ENCODE measurements at regions not wholly inside any gene's neighbourhood (a gene's known extent, or its start where the extent isn't known, plus 50 kb on each side); places are given as distances from the start of the nearest gene placed in this dataset.
"Not testable (repeated sequence)": the region's sequence is repeated elsewhere in the genome, so short reads cannot be mapped to it uniquely, and the experiment has no call there.

DNA sequence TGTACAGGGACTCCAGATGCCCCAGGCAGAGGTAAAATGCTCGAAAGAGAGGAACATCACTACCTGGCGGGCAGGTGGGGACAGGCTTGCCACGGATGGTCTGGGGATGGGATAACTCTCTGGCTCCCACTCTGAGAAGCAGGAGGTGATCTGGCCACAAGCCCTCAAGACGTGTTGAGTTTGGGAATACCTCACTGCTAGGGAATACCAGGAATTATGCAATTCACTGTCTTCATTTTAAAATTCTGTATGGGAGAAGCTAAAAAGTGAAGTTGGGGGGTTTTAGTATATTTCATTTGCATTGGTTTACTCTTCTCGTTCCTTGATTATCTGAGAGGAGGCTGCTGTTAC, 510.4 kb downstream of the CCDC171 start:
- TF ChIP-seq, protein P1, sequence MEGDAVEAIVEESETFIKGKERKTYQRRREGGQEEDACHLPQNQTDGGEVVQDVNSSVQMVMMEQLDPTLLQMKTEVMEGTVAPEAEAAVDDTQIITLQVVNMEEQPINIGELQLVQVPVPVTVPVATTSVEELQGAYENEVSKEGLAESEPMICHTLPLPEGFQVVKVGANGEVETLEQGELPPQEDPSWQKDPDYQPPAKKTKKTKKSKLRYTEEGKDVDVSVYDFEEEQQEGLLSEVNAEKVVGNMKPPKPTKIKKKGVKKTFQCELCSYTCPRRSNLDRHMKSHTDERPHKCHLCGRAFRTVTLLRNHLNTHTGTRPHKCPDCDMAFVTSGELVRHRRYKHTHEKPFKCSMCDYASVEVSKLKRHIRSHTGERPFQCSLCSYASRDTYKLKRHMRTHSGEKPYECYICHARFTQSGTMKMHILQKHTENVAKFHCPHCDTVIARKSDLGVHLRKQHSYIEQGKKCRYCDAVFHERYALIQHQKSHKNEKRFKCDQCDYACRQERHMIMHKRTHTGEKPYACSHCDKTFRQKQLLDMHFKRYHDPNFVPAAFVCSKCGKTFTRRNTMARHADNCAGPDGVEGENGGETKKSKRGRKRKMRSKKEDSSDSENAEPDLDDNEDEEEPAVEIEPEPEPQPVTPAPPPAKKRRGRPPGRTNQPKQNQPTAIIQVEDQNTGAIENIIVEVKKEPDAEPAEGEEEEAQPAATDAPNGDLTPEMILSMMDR (IDR thresholded peaks at IDR 0.05; ENCODE audit: control extremely low read depth, extremely low read depth, low read depth, missing control alignments), result no peak
- DNase-seq (ENCODE audit: extremely low spot score), result no peak
- CTCF ChIA-PET, result interaction anchor here (1.2 kb wide), 1 partner anchor 9 kb away, joined by 5 read pairs; no protein-coding TSS in a partner anchor
- POLR2A ChIA-PET, result no interaction called here

DNA sequence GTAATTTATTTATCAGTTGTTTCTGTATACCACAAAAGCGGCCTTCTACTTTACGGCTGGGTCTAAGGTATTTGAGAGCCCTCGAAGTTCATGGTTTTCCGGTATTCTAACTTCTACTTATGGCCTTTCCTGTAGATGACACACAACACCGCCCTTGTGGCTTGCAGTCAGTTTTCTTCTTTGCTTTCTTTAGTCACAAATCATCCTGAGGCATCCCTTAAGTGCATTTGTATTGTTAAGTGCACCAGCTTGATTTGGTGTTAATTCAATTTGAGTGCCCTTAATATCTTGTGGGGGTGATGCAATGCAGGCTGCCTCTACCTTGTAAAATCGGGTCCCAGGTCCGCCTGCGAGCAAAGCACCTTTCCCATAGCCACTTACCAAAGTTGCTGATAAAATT, 511.9 kb downstream of the CCDC171 start:
- ChIA-PET CTCF (interaction anchor here (0.7 to 1.6 kb wide), 5 partner anchors 14 to 83 kb away, joined by 3 to 5 read pairs (median 3); no protein-coding TSS in a partner anchor), POLR2A (no interaction called here)
- TF ChIP-seq, protein P1 (IDR thresholded peaks at IDR 0.05; ENCODE audit: control extremely low read depth, extremely low read depth, low read depth, missing control alignments), result no peak
- DNase-seq (ENCODE audit: extremely low spot score), result no peak

DNA sequence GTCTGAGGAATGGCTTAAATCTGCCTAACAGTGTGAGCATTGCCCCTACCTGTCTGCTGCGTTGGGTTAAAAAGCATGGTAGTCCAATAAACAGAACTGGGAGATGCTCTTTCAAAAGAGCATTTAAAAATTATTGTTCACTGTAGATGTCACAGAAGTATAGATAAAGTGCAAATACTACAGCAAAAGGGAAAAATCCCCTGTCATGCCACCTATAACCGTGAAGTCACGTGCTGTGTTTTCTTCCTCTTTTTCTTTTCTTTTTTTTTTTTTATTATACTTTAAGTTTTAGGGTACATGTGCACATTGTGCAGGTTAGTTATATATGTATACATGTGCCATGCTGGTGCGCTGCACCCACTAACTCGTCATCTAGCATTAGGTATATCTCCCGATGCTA, 513.4 kb downstream of the CCDC171 start:
- POLR2A ChIA-PET; DNase-seq (ENCODE audit: extremely low spot score): not testable (repeated sequence)
- CTCF ChIA-PET, result interaction anchor here (1.2 to 1.6 kb wide), 2 partner anchors 12 to 35 kb away, joined by 3 read pairs; no protein-coding TSS in a partner anchor

DNA sequence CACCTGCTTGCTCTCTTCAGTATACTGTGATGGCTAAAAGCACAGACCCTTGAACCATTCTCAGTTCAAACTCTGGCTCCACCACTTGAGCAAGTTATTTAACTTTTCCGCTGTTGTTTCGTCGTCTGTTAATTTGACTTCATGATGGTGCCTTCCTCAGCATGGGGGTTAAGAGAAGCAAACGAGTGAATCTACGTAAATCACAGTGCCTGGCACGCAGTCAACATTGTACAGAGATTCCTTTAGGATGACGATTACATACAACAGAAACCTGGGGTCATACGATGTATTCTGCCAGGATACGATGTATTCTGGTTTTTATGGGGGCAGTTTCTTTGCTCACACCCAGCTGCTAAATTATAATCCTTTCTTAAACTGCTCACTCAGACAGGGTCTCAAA, 515.6 kb downstream of the CCDC171 start:
- POLR2A ChIA-PET, result no interaction called here
- CTCF ChIA-PET, result interaction anchor here (1.3 kb wide), 1 partner anchor 9 kb away, joined by 3 read pairs; no protein-coding TSS in a partner anchor
- DNase-seq (ENCODE audit: extremely low spot score), result no peak
- TF ChIP-seq, protein P1 (IDR thresholded peaks at IDR 0.05; ENCODE audit: control extremely low read depth, extremely low read depth, low read depth, missing control alignments), result no peak

DNA sequence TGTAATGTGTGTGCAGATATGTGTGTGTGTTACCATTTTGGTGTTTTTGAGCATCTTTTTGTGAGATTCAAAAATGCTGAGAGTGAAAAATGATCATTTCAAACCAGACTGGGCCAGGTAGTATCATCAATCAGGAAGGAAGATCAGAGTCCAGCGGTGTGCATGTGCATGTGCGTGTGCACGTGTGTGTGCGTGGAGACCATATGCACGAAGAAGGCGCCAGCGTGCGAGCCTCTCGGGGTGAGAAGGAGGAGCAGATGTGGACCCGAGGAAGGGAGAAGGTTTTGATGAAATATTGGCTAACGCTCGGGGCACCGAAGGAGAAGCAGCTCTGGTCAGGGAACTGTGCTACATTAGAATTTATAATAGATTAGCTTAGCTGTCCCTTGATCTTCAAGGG, 516.4 kb downstream of the CCDC171 start:
- TF ChIP-seq, protein P1 (IDR thresholded peaks at IDR 0.05; ENCODE audit: control extremely low read depth, extremely low read depth, low read depth, missing control alignments), result no peak
- DNase-seq (ENCODE audit: extremely low spot score), result no peak
- ChIA-PET CTCF (interaction anchor here (1.3 to 1.5 kb wide), 2 partner anchors 10 to 14 kb away, joined by 3 read pairs; no protein-coding TSS in a partner anchor), POLR2A (no interaction called here)

DNA sequence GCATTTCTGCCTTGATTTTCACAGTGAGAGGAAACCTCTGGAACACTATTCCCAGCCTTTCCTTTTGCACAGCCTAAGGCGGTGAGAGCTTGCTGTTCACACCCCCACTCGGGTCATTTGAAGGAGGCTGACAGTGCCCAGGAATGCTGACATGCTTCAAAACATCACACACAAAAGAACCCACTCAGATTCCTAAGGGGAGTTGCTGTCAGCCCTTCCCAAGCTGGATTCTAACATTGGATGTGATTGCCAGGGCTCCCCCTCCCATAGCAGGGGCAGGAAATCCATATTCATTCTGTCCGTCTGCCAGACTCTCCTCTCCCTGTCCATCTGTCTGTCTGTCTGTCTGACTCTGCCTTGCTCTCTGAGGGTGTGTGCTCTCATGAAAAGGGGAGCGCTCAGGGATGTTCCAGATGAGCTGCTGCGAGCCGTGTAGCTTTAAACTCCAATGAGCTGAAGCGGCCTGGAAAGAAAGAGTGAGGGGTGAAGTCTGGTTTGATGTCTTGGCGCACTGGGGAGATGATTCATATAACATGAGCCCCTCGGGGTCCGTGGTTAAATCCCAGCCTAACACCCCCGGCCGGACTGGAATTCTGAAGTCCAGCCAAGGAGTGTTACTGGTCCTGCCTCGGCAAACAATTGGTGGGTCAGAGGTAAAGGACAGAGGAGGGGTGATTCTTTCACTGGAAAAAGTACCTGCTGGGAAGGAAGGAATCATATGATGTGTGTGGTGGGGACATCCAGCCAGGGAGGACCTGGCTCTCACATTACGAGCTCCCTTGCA, 517.0 kb downstream of the CCDC171 start:
- TF ChIP-seq, protein P1 (IDR thresholded peaks at IDR 0.05; ENCODE audit: control extremely low read depth, extremely low read depth, low read depth, missing control alignments), result no peak
- POLR2A ChIA-PET, result no interaction called here
- DNase-seq (ENCODE audit: extremely low spot score), result no peak
- CTCF ChIA-PET, result interaction anchor here (1.5 kb wide), 1 partner anchor 13 kb away, joined by 3 read pairs; no protein-coding TSS in a partner anchor

DNA sequence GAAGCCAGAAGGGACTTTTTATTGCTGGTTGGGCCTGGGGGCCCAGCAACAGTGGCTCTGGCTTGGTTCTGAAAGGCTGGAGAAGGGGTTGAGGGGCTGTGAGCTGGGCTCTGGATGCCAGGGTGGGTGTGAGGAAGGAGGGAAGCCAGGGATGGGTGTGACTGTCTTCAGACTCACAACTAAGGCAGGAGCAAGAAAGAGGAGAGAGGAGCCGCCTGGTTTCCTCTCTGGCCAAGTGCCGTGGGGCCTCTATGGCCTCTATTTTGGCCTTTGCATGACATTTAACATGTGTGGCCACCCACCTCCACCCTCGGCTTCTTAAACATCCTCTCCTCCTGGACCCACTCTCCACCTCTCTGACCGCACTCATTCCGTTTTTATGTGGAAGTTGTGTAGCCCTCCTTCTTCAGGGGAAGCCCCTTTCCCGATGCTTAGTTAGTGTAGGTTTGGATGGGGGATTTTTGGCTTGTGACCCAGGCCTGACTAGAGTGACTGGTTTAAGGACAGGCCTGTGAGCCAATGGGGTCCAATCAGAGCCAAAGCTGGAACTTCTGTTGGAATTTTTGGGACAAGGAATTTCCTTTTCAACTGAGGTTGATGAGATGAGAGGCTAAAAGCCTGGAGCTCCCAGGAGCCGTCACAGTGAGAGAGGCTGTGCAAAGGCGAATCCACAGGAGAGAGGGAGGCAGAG, 517.8 kb downstream of the CCDC171 start:
- CTCF ChIA-PET, result interaction anchor here (1.5 kb wide), 1 partner anchor 12 kb away, joined by 3 read pairs; no protein-coding TSS in a partner anchor
- POLR2A ChIA-PET, result no interaction called here
- no peak for DNase-seq (ENCODE audit: extremely low spot score)
- TF ChIP-seq, protein P1 (IDR thresholded peaks at IDR 0.05; ENCODE audit: control extremely low read depth, extremely low read depth, low read depth, missing control alignments), result no peak

All from GM10248 (cell line).